PC-3 (cell line): ENCODE measurements at regions not wholly inside any gene's neighbourhood (a gene's known extent, or its start where the extent isn't known, plus 50 kb on each side); places are given as distances from the start of the nearest gene placed in this dataset.

Experiments used
- ATAC-seq: fragments of 200-7000 bp; cut with Tn5 transposase; 2 replicates; pipeline ENCODE4 v1.9.1; 2020; ENCODE audit warnings: mild to moderate bottlenecking, moderate library complexity
- BruUV-seq: library from RNA; stranded (reverse); fragments of 400-500 nt; replicated peaks from 2 replicates; lab custom pipeline; 2021; lab: Mats Ljungman, UMichigan
- CTCF ChIA-PET: fragments of 300-600 bp; sonication (Branson Sonifier 250); formaldehyde crosslinking; loops from one replicate; lab custom pipeline; 2022; ENCODE audit warnings: antibody characterized with exemption; lab: Charles Lee
- POLR2A ChIA-PET: fragments of 300-600 bp; sonication (Branson Sonifier 250); formaldehyde crosslinking; loops from one replicate; lab custom pipeline; 2022; ENCODE audit warnings: antibody characterized with exemption; ENCODE audit not compliant: unreplicated experiment; lab: Charles Lee
- DNase-seq: peaks from one replicate; pipeline ENCODE4 v3.0.0-alpha.2; 2015
- H2AFZ ChIP-seq: fragments of 300-600 bp; sonication (generic); 2 replicates; pipeline ENCODE4 v1.6.0; 2016; ENCODE audit warnings: antibody characterized with exemption, low read length
- H3F3A ChIP-seq: fragments of 300-600 bp; sonication (generic); one replicate; pipeline ENCODE4 v1.6.0; 2017; ENCODE audit warnings: antibody characterized with exemption, low read length, control low read depth, mild to moderate bottlenecking; ENCODE audit not compliant: unreplicated experiment
- H3K27ac ChIP-seq: fragments of 300-600 bp; sonication (generic); 2 replicates; pipeline ENCODE4 v1.5.1; 2016; ENCODE audit warnings: mild to moderate bottlenecking, low read length
- H3K27me3 ChIP-seq: fragments of 300-600 bp; sonication (generic); 2 replicates; pipeline ENCODE4 v1.6.1; 2016; ENCODE audit warnings: low read length, mixed read lengths
- H3K36me3 ChIP-seq: fragments of 300-600 bp; sonication (generic); 2 replicates; pipeline ENCODE4 v1.6.1; 2016; ENCODE audit warnings: low read depth, mixed run types, low read length, mixed read lengths
- H3K4me1 ChIP-seq: fragments of 300-600 bp; sonication (generic); 2 replicates; pipeline ENCODE4 v1.5.1; 2016; ENCODE audit warnings: low read length; ENCODE audit not compliant: insufficient read depth
- H3K4me2 ChIP-seq: fragments of 300-600 bp; sonication (generic); 2 replicates; pipeline ENCODE4 v1.6.0; 2016; ENCODE audit warnings: low read length
- H3K4me3 ChIP-seq: fragments of 300-600 bp; sonication (generic); 2 replicates; pipeline ENCODE4 v1.5.1; 2016; ENCODE audit warnings: mild to moderate bottlenecking, low read length, mixed read lengths
- H3K79me2 ChIP-seq: fragments of 300-600 bp; sonication (generic); 2 replicates; pipeline ENCODE4 v1.6.1; 2017; ENCODE audit warnings: low read length, mixed read lengths
- H3K9ac ChIP-seq: fragments of 300-600 bp; sonication (generic); 2 replicates; pipeline ENCODE4 v1.6.0; 2016; ENCODE audit warnings: mild to moderate bottlenecking, low read length
- H3K9me2 ChIP-seq: fragments of 300-600 bp; sonication (generic); replicated peaks from 2 replicates; pipeline ENCODE4 v1.6.1; 2016; ENCODE audit warnings: mixed run types, low read length, mixed read lengths
- H3K9me3 ChIP-seq: fragments of 300-600 bp; sonication (generic); 2 replicates; pipeline ENCODE4 v1.6.1; 2016; ENCODE audit warnings: low read length, mixed read lengths
- H4K20me1 ChIP-seq: fragments of 300-600 bp; sonication (generic); 2 replicates; pipeline ENCODE4 v1.6.1; 2016; ENCODE audit warnings: low read length, mixed read lengths
- CTCF ChIP-seq: fragments of 300-600 bp; sonication (generic); conservative IDR thresholded peaks from 2 replicates; pipeline ENCODE4 v1.5.1; 2017; ENCODE audit warnings: antibody characterized with exemption, low read depth, mild to moderate bottlenecking, low read length
- EZH2 ChIP-seq: fragments of 300-600 bp; sonication (generic); IDR thresholded peaks from one replicate; pipeline ENCODE4 v1.6.1; 2017; ENCODE audit warnings: antibody characterized with exemption, mild to moderate bottlenecking, low read length; ENCODE audit not compliant: unreplicated experiment
- EZH2phosphoT487 ChIP-seq: fragments of 300-600 bp; sonication (generic); IDR thresholded peaks from 2 replicates; pipeline ENCODE4 v1.6.1; 2018; ENCODE audit warnings: mild to moderate bottlenecking, antibody characterized with exemption, low read length, borderline replicate concordance
- intact Hi-C: fragments of 100-400 bp; cut with micrococcal nuclease; formaldehyde crosslinking; loops from 2 replicates; pipeline ENCODE4 v1.9.0; 2023

GRCh38 chr2:14540015-14540414, 92.5 kb upstream of the LRATD1 start:
- H3K27ac ChIP-seq: no peak overlapping the region
- DNase-seq: peak; percentile 41
- TF ChIP-seq EZH2 (no peak), EZH2phosphoT487 (no peak)
- BruUV-seq: no TSS peak
- no peak overlapping the region for H2AFZ ChIP-seq
- H3K4me3 ChIP-seq: no peak overlapping the region
- CTCF ChIA-PET: no interaction called here
- H3K4me2 ChIP-seq: no peak overlapping the region
- H3F3A ChIP-seq: no peaks in the 10 kb centered on the region
- no peaks in the 10 kb centered on the region for H3K27me3 ChIP-seq
- H3K9me3 ChIP-seq: no peaks in the 10 kb centered on the region
- POLR2A ChIA-PET: no interaction called here
- 0 out of 2 replicates have a peak, but pooled peaks cover 4% of the 10 kb centered on the region for H3K4me1 ChIP-seq
- H3K36me3 ChIP-seq: no peaks in the 10 kb centered on the region
- ATAC-seq: 0 out of 2 replicates have a peak, but pooled peaks have one; percentile 20
- no peak overlapping the region for H3K9ac ChIP-seq
- H3K9me2 ChIP-seq: no peaks in the 10 kb centered on the region
- intact Hi-C loops: no loop called here
- H4K20me1 ChIP-seq: no peaks in the 10 kb centered on the region
- H3K79me2 ChIP-seq: no peaks in the 10 kb centered on the region

DNA sequence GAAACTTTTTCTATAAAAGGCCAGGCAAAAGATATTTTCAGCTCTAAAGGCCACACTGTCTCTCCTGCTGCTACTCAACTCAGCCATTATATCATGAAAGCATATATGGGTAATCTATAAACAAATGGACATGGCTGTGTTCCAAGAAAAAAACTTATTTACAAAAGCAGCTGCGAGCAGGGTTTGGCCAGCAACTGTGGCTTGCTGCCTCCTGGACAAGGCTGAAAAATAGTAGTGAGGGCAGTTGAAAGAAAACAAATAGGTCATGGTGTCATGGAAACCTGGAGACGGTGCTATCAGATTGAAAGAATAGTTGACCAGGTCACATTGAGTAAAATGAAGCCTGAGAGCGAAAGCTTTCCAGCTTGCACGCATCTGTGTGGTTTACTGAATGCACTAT, 89.2 kb upstream of the LRATD1 start:
- no peaks in the 10 kb centered on the region for H3K79me2 ChIP-seq
- ATAC-seq: no peak
- H3K36me3 ChIP-seq: no peaks in the 10 kb centered on the region
- no peaks in the 10 kb centered on the region for H3F3A ChIP-seq
- BruUV-seq: no TSS peak
- no peak overlapping the region for H3K9ac ChIP-seq
- no peak for DNase-seq
- POLR2A ChIA-PET: no interaction called here
- no peak overlapping the region for H3K4me2 ChIP-seq
- H3K4me3 ChIP-seq: no peak overlapping the region
- H3K9me3 ChIP-seq: no peaks in the 10 kb centered on the region
- TF ChIP-seq EZH2phosphoT487: no peak
- no peak for TF ChIP-seq CTCF
- TF ChIP-seq EZH2: no peak
- intact Hi-C loops: no loop called here
- H3K4me1 ChIP-seq: 0 out of 2 replicates have a peak, but pooled peaks cover 4% of the 10 kb centered on the region
- no peaks in the 10 kb centered on the region for H3K27me3 ChIP-seq
- no peak overlapping the region for H2AFZ ChIP-seq
- H3K9me2 ChIP-seq: peaks cover 7% of the 10 kb centered on the region; the same call in 1 of the 2 replicates
- no peaks in the 10 kb centered on the region for H4K20me1 ChIP-seq
- CTCF ChIA-PET: no interaction called here
- no peak overlapping the region for H3K27ac ChIP-seq

DNA sequence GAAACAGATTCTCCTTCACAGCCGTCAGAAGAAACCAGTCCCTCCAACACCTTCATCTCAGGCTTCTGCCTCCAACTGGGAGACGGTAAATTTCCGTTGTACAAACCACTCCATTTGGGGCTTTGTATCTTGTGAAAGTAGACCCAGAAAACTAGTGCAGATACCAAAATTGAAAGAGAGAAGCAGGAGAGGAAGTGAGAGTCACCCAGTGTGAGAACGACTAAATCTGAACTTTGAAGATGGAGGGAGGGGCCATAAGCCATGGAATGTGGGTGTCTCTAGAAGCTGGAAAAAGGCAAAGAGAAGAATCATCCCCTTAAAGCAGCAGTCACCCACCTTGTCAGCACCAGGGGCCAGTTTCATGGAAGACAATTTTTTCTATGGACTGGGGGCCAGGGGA, 88.3 kb upstream of the LRATD1 start:
- Histone ChIP-seq H4K20me1 (no peaks in the 10 kb centered on the region), H3K9me3 (no peaks in the 10 kb centered on the region), H3K4me3 (no peak overlapping the region), H3F3A (no peaks in the 10 kb centered on the region), H3K79me2 (no peaks in the 10 kb centered on the region), H3K27me3 (no peaks in the 10 kb centered on the region), H3K27ac (no peak overlapping the region), H3K9ac (no peak overlapping the region), H3K36me3 (no peaks in the 10 kb centered on the region), H2AFZ (no peak overlapping the region), H3K9me2 (peaks cover 7% of the 10 kb centered on the region; the same call in 1 of the 2 replicates), H3K4me2 (no peak overlapping the region), H3K4me1 (0 out of 2 replicates have a peak, but pooled peaks cover 4% of the 10 kb centered on the region)
- no TSS peak for BruUV-seq
- ChIA-PET CTCF (no interaction called here), POLR2A (no interaction called here)
- no peak for DNase-seq
- TF ChIP-seq EZH2phosphoT487 (no peak), CTCF (no peak)
- ATAC-seq: no peak
- intact Hi-C loops: no loop called here
